CD4-positive, alpha-beta T cell treated with Interleukin-6 for 4 hours (primary cell): ENCODE measurements at regions not wholly inside any gene's neighbourhood (a gene's known extent, or its start where the extent isn't known, plus 50 kb on each side); places are given as distances from the start of the nearest gene placed in this dataset.

Experiments used
- DNase-seq: peaks from one replicate; pipeline ENCODE4 v3.0.0-alpha.2; 2020; ENCODE audit warnings: mixed read lengths

DNA sequence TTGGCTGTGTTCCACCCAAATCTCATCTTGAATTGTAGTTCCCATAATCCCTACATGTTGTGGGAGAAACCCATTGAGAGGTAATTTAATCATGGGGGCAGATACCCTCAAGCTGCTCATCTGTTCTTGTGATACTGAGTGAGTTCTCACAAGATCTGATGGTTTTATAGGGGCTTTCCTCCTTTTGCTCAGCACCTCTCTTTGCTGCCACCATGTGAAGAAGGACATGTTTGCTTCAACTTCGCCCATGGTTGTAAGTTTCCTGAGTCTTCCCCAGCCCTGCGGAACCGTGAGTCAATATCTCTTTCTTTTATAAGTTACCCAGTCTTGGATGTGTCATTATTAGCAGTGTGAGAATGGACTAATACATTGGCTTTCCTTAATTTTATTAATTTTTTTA lies 527.8 kb downstream of the MDFIC start:
- no peak for DNase-seq

GRCh38 chr7:115447495-115447894 lies 525.6 kb downstream of the MDFIC start:
- no peak for DNase-seq

GRCh38 chr7:115441033-115441432 lies 519.1 kb downstream of the MDFIC start:
- no peak for DNase-seq

GRCh38 chr7:115435178-115435577 lies 513.3 kb downstream of the MDFIC start:
- no peak for DNase-seq

- no peak for DNase-seq
These were observed 508.0 kb downstream of the MDFIC start for GRCh38 chr7:115429918-115430317.

DNA sequence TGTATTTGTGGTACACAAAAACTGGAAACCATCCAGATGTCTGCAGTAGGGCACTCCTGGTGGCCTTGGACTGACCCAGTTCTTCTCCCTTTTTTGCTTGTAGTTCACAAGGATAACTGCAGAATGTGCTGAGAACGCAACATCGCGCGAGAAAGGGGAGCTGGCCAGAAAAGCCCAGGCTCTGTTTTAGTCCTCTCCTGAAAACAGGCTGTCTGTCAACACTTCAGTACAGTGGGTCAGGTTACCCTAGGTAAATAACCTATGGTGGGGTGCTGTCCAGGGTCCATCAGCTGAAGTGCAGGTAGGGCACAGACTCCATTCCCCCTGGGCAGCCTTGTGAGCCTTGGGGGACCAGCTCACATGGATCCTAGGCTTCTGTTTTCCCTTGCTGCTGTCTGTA lies 495.8 kb downstream of the MDFIC start:
- DNase-seq: no peak

GRCh38 chr7:115410972-115411686 lies 489.2 kb downstream of the MDFIC start:
- DNase-seq: no peak

DNA sequence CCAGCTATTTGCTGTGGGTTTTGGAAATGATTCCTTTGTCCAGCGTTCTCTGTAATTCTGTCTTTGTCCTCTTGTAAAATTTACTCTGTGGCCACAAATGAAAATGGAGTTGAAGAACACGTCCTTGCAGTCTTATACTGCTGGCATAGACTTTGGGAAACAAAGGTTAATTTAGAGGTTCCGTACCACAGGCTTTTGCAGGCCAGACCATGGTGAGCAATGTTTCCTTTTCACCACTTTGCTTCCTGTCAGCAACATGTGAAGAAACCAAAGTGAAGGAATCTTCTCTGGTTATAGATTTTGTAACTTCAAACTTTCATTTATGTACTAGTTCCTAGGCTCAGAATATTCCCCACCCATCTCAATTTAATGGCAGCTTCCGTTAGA lies 488.5 kb downstream of the MDFIC start:
- no peak for DNase-seq

- no peak for DNase-seq
These were observed 488.0 kb downstream of the MDFIC start for GRCh38 chr7:115409682-115410433.

GRCh38 chr7:115406219-115406618 lies 484.3 kb downstream of the MDFIC start:
- no peak for DNase-seq

DNA sequence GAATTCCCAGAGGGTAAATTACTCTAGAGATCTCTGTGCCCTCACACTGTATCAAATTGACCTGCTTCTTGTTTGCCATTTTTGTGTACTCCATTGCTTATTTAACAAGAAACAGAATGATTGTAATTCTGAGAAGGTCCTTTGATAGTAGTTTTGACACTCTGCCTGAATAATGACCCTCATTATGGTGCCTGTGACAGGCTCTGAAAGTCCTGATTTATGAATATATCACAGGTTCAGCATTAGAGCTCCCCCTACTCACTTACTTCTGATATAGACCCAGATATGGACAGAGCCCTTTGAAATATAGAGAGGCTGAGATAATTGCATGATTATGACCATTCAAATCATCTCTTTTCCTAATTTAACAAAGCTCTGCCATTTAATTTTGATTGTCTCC lies 465.2 kb downstream of the MDFIC start:
- DNase-seq: no peak

- DNase-seq: no peak
These were observed 457.4 kb downstream of the MDFIC start for GRCh38 chr7:115379321-115379720.

DNA sequence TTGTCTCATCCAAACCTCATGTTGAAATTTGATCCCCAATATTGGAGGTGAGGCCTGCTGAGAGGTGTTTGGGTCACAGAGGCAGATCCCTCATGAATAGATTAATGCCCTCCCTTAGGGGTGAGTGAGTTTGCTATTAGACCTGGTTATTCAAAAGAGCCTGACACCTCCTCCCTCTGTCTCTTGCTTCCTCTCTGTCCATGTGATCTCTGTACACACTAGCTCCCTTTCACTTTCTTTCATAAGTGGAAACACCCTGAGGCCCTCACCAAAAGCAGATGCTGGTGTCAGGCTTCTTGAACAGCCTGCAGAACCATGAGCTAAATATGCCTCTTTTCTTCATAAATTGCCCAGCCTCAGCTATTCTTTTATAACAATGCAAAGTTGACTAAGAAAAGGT lies 447.1 kb downstream of the MDFIC start:
- DNase-seq: no peak

DNA sequence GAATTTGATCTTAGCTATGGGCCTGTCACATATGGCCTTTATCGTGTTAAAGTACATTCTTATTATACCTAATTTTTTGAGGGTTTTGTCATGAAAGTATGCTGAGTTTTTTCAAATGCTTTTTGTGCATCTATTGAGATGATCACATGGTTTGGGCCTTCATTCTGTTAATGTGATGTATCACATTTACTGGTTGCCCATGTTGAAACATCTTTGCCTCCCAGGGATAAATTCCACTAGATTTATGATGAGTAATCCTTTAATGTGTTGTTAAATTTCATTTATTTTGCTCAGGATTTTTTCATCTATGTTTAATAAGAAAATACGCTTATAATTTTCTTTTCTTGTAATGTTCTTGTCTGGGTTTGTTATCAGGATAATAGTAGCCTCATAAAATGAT lies 442.0 kb downstream of the MDFIC start:
- DNase-seq: no peak

- no peak for DNase-seq
These were observed 438.1 kb downstream of the MDFIC start for GRCh38 chr7:115359955-115360354.

GRCh38 chr7:115359119-115359518 lies 437.2 kb downstream of the MDFIC start:
- DNase-seq: no peak

GRCh38 chr7:115357703-115357999 lies 435.8 kb downstream of the MDFIC start:
- no peak for DNase-seq

DNA sequence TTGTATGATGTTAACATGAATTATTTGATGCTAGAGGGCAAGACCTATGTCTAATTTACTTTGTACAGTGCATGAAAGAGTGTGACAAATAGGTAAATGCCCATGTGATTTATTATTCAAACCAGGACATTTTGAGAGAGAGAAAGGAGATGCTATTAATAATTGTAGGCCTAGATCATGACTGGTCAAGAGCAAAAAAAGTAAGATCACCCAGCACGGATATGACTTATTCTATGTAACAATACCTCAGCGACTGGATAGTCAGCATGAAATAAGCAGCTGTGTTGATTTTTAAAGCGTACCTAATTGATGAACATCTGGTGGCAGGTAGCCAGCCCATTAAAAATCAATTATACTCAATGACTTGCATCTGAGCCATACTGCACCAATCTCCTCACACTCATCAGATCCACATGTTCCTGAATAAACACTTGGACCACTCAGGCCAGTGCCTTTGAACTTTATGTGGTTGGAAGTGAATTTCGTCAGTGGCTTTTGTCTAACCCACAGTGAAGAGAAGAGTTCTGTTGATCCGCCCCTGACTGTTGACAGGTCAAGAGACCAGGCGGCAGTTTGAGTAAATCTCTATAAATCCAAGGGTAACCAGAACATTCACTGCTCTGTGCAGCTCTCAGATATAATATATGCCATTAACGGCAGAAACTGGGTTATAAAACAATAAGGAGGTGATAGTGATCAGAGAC lies 435.3 kb downstream of the MDFIC start:
- DNase-seq: no peak

DNA sequence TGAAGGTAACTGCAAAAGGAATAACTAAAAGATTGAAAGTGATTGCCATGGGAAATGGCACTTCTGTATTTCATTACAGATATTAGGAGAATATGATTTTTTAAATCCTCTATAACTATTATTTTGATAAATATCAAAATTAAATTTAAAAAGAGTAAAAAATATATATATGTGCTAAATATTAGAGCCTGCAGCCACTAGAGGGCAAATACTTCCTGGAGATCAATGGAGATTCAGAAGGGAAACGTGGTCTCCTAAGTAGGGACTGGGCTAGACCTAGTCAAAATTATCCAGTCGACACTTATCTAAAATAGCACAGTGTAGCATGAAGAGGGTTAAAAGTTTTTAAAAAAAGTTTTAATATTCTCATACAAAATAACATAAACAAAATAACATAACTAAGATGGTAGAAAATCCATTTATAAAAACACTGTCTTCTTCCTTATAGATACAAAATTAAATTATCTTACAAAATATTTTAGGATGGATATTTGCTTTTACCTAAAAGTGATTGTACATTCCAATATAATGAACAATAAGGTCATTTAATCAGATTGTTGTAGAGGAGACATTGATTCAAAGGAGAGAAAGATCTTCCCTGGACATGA lies 434.3 kb downstream of the MDFIC start:
- DNase-seq: no peak

DNA sequence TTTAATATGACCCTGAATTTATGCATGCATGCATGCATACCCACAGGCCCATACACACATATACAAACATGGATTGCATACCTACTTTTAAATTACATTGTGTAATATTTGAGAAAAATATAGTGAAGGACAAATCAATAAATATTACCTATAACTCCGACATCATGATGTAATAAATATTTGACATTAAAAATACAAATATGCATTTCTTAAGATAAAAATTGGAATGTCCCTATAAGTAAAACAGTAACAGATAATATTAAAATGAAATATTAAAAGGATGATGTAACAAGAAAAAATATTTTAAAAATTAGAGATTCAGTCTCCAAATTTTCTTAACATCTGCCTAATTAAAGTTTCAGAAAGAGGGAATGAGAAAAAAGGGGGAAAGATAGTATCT lies 433.0 kb downstream of the MDFIC start:
- DNase-seq: no peak

GRCh38 chr7:115352375-115352774 lies 430.5 kb downstream of the MDFIC start:
- DNase-seq: no peak

DNA sequence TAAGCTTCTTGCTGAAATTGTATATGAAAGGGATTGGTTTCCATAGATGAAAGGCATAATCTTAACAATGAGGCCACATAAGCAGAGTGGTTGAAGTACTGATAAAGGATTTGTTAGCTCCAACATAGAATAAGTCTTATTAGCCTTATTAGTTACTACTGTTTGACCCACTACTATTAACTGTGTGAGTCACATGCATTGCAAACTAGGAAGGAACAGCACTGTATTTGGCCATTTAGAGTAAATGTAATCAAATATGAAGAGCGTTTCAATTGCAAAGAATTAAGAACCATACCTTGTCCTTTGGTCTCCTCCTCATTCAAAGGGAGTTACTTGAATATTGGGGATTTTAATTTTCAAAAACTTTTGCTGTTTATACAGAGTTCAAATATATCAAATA lies 428.9 kb downstream of the MDFIC start:
- DNase-seq: no peak

DNA sequence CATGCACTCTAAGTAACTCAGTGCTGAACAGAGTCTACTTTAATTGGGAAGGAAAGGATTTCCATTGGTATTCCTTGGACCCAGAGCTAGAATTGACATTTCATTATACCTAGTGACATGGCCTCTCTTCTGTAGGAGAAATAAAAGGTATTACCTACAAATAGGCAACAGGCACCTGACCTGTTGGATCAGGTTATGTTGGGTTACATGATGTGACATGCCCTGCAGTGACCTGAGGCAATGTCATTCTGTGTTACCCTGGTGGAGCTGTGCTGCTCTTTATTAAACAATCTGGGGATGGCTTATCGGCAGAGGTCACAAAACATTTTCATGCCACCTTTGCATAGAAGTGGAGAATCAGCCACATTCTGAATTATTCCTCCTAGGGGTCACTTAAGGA lies 427.7 kb downstream of the MDFIC start:
- DNase-seq: no peak

- no peak for DNase-seq
These were observed 424.8 kb downstream of the MDFIC start for GRCh38 chr7:115346685-115347084.
